GM12892 (cell line): ENCODE measurements at regions not wholly inside any gene's neighbourhood (a gene's known extent, or its start where the extent isn't known, plus 50 kb on each side); places are given as distances from the start of the nearest gene placed in this dataset.

Experiments used
- POLR2A ChIP-seq: IDR thresholded peaks from 2 replicates; pipeline ENCODE4 v1.6.1; 2011; ENCODE audit warnings: low read depth, low read length, control low read depth
- POLR2AphosphoS5 ChIP-seq: IDR thresholded peaks from 2 replicates; pipeline ENCODE4 v1.6.1; 2011; ENCODE audit warnings: low read depth, low read length, control low read depth
- TAF1 ChIP-seq: IDR thresholded peaks from 2 replicates; pipeline ENCODE4 v1.6.1; 2011; ENCODE audit warnings: low read depth, mild to moderate bottlenecking, control low read depth, low read length, borderline replicate concordance

DNA sequence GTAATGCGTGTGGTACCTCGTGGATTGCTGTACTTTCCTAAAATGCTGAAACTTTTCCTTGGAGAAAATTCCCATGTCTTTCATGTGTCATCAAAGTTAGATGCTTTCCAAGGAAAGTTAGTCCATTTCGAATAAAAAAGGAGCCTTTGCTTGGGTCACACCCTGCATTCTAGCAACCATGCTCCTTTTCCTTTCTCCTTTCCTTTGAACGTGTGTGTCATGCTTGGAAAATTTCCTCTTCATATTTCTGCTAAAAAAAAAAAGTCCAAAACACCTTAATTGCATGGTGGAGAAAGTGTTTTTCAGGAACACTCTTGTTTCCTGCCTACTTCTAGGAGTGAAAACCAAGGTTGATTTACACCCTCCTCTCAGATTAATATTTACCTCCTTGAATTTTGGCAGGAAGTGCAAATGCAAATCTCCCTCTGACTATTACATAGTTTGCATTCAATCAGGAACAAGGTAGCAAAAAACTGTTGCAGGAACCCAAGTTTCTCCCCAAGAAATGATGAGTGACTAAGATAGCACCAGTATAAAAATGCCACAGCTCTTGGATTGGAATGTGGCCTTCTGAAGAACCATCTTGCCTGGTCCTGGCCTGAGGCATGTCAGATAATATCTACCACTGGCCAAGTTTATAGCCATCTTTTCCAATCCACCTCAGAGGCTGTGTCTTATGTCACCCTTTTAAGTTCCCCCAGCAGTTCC lies 590.6 kb downstream of the QKI start:
- TF ChIP-seq TAF1 (no peak), POLR2AphosphoS5 (no peak), POLR2A (no peak)
